Mucosa of rectum (tissue), 2 donors: ENCODE measurements at regions not wholly inside any gene's neighbourhood (a gene's known extent, or its start where the extent isn't known, plus 50 kb on each side); places are given as distances from the start of the nearest gene placed in this dataset.
"Not testable (repeated sequence)": the region's sequence is repeated elsewhere in the genome, so short reads cannot be mapped to it uniquely, and the experiment has no call there.

Experiments used
- H3K27ac ChIP-seq, 2 donors: one replicate each; pipeline ENCODE4 v1.7.0; 2013; ENCODE audit warnings: inconsistent platforms in 2 of 2, low read depth in 2 of 2, low read length in 2 of 2
- H3K27me3 ChIP-seq, 2 donors: one replicate each; pipeline ENCODE4 v1.7.0; 2013; ENCODE audit warnings: low read length in 2 of 2; ENCODE audit not compliant: control insufficient read depth in 2 of 2, insufficient read depth in 2 of 2
- H3K36me3 ChIP-seq, 2 donors: one replicate each; pipeline ENCODE4 v1.7.0; 2013; ENCODE audit warnings: low read length in 2 of 2; ENCODE audit not compliant: control insufficient read depth in 2 of 2, insufficient read depth in 2 of 2
- H3K4me1 ChIP-seq, 2 donors: one replicate each; pipeline ENCODE4 v1.7.0; 2013; ENCODE audit warnings: low read length in 2 of 2, mild to moderate bottlenecking in 1 of 2; ENCODE audit not compliant: control insufficient read depth in 2 of 2, insufficient read depth in 2 of 2
- H3K4me3 ChIP-seq, 2 donors: one replicate each; pipeline ENCODE4 v1.7.0; 2013; ENCODE audit warnings: low read length in 2 of 2
- H3K9ac ChIP-seq, 2 donors: one replicate each; pipeline ENCODE4 v1.7.0; 2013; ENCODE audit warnings: low read length in 2 of 2, low read depth in 1 of 2, mild to moderate bottlenecking in 1 of 2
- H3K9me3 ChIP-seq, 2 donors: one replicate each; pipeline ENCODE4 v1.7.0; 2013; ENCODE audit warnings: low read length in 2 of 2; ENCODE audit not compliant: control insufficient read depth in 2 of 2
- donor health status: healthy.
- donor health status: Normal muscosa, but diverticular disease.

DNA sequence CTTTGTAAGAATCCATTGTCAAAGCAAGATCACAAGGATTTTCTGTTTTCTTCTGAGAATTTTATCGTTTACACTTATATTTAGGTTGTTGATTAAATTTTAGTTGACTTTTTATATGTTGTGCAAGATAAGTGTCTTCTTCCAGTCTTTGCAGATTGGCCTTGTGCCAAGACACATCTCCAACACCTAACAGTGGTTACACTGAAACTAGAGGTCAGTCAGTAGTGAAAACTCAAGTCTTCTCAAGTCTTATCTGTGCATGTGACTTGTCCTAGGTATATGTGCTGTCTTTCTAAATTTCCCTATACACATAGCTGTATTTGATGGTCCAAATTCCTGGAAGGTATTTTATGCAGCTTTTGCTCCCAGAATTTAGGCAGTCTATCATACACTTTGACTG lies 1183.2 kb upstream of the B3GALT2 start:
- no peaks in the 10 kb centered on the region for H3K9me3 ChIP-seq
- no peak overlapping the region for H3K27ac ChIP-seq

GRCh38 chr1:194369060-194369459 lies 1182.6 kb upstream of the B3GALT2 start:
- no peaks in the 10 kb centered on the region for H3K36me3 ChIP-seq
- H3K27me3 ChIP-seq, result no peaks in the 10 kb centered on the region
- no peaks in the 10 kb centered on the region for H3K4me1 ChIP-seq
- no peak overlapping the region for H3K4me3 ChIP-seq
- no peak overlapping the region for H3K27ac ChIP-seq
- H3K9ac ChIP-seq, result no peak overlapping the region
- no peaks in the 10 kb centered on the region for H3K9me3 ChIP-seq

More for the DNA sequence above, 1183.2 kb upstream of the B3GALT2 start:
- Histone ChIP-seq H3K9ac (no peak overlapping the region), H3K27me3 (no peaks in the 10 kb centered on the region), H3K4me3 (no peak overlapping the region), H3K4me1 (no peaks in the 10 kb centered on the region), H3K36me3 (no peaks in the 10 kb centered on the region)

- Histone ChIP-seq H3K36me3 (no peaks in the 10 kb centered on the region), H3K27me3 (no peaks in the 10 kb centered on the region), H3K9me3 (no peaks in the 10 kb centered on the region), H3K4me3 (no peak overlapping the region), H3K27ac (no peak overlapping the region), H3K9ac (no peak overlapping the region), H3K4me1 (no peaks in the 10 kb centered on the region)
Observed at GRCh38 chr1:194367121-194367520, 1180.7 kb upstream of the B3GALT2 start.

DNA sequence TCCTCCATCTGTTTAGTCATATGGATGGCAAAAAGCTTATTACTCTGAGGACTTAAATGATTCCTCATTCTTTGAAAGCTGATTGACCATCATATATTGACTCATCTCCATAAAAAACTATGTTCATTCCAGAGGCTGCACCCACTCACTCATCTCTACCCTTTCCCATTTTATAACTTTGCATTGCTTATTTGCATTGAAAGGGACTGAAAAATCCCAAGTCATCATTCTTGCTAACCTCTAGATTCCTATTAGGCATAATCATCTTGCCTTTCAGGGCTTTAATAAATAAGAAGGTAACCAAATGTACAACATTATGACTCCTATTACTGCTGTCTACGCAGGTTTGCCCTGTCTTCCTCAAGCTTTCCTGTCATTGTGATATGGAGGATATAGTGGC lies 1180.3 kb upstream of the B3GALT2 start:
- no peaks in the 10 kb centered on the region for H3K27me3 ChIP-seq
- no peaks in the 10 kb centered on the region for H3K9me3 ChIP-seq
- H3K27ac ChIP-seq, result no peak overlapping the region
- H3K4me1 ChIP-seq, result no peaks in the 10 kb centered on the region
- H3K36me3 ChIP-seq, result no peaks in the 10 kb centered on the region
- no peak overlapping the region for H3K4me3 ChIP-seq
- no peak overlapping the region for H3K9ac ChIP-seq

- Histone ChIP-seq H3K9me3 (no peaks in the 10 kb centered on the region), H3K9ac (no peak overlapping the region), H3K4me1 (no peaks in the 10 kb centered on the region), H3K36me3 (no peaks in the 10 kb centered on the region), H3K4me3 (no peak overlapping the region), H3K27me3 (no peaks in the 10 kb centered on the region), H3K27ac (no peak overlapping the region)
Observed at GRCh38 chr1:194362327-194362726, 1175.9 kb upstream of the B3GALT2 start.

DNA sequence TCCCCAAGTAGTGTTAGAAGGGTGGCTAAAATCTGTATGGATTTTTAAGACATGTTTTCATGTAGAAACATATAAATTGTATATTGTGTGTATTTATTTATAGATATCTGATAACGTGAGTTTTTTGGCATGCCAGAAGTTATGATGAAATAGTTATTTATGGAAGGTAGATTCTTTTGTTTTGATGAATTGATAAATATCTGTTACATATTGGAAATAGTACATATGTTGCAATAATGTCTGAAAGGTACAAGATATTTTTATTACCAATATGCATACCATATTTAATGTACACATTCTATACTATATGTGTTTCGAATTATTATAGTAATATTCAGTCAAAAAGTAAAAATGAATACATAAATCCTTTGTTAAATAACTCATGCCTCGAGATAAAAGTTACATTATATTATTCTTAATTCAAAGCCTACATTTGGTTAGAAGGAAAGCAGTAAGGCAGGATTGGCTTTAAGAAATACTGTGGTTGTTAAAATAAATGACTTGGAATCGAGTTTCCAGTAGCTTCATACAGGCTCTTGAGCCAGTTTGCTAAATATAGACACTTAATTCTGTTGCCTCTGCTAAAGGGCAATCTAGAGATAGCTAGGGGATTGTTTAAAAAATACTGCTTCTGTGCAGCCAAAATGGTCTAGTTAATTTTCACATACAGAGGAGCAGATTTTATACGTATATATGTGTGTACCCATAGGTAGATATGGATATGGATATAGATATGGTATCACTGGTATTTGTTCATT lies 1175.1 kb upstream of the B3GALT2 start:
- H3K4me1 ChIP-seq, result no peaks in the 10 kb centered on the region
- no peak overlapping the region for H3K27ac ChIP-seq
- no peaks in the 10 kb centered on the region for H3K27me3 ChIP-seq
- no peaks in the 10 kb centered on the region for H3K9me3 ChIP-seq
- H3K9ac ChIP-seq, result no peak overlapping the region
- H3K4me3 ChIP-seq, result no peak overlapping the region
- no peaks in the 10 kb centered on the region for H3K36me3 ChIP-seq

- no peaks in the 10 kb centered on the region for H3K9me3 ChIP-seq
- H3K9ac ChIP-seq, result no peak overlapping the region
- H3K27ac ChIP-seq, result no peak overlapping the region
- no peaks in the 10 kb centered on the region for H3K27me3 ChIP-seq
- H3K36me3 ChIP-seq, result no peaks in the 10 kb centered on the region
- H3K4me1 ChIP-seq, result no peaks in the 10 kb centered on the region
- no peak overlapping the region for H3K4me3 ChIP-seq
Observed at GRCh38 chr1:194358208-194358581, 1171.8 kb upstream of the B3GALT2 start.

DNA sequence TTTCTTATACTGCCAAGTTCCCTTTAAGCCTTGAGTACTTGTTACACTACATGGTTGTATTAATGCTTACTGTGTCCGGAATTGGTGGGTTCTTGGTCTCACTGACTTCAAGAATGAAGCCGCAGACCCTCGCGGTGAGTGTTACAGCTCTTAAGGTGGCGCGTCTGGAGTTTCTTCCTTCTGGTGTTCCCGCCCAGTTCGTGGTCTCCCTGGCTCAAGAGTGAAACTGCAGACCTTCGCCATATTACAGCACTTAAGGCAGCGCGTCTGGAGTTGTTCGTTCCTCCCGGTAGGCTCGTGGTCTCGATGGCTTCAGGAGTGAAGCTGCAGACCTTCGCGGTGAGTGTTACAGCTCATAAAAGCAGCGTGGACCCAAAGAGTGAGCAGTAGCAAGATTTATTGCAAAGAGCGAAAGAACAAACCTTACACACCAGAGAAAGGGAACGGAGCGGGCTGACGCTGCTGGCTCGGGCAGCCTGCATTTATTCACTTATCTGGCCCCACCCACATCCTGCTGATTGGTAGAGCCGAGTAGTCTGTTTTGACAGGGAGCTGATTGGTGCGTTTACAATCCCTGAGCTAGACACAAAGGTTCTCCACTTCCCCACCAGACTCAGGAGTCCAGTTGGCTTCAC lies 1171.3 kb upstream of the B3GALT2 start:
- H3K4me1 ChIP-seq, H3K36me3 ChIP-seq, H3K27me3 ChIP-seq, H3K9ac ChIP-seq, H3K9me3 ChIP-seq, H3K4me3 ChIP-seq, H3K27ac ChIP-seq: not testable (repeated sequence)

DNA sequence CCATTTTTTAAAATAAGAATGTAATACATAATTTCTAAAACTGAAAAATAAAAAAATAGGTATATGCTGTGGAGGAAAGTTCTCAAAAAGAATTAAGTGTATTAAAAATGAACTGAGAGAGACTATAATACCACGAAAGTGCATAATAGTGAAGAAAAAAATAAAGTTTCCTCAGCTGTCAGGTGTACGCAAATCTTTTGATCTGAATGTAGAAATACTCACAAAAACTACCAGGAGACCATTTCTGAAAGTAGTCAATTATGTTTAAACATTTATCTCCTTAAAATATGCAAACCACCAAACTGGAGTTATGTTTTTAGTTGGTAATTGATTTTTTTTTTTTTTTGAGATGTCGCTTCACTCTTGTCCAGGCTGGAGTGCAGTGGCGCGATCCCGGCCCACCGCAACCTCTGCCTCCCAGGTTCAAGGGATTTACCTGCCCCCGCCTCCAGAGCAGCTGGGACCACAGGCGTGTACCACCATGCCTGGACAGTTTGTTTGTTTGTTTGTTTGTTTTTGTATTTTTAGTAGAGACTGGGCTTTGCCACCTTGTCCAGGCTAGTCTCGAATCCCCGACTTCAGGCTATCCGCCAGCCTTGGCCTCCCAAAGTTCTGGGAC lies 1169.2 kb upstream of the B3GALT2 start:
- H3K4me1 ChIP-seq, result no peaks in the 10 kb centered on the region

DNA sequence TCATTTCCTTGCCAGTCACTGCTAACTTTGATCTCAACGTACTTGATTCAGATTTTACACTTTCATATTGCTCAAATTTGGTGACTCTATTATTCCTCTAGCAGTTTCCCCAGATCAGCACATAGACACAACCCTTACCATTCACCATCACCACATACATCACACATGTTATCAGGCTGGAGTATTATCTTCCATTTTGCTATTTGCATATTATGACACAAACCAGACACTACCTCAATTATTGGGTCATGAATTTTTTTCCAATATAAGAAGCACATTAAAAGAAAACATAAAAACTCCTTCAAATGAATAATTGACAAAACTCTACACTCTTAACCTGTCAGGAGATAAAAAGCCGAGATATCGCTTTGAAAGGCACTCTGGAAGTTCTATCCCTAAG lies 1166.7 kb upstream of the B3GALT2 start:
- no peak overlapping the region for H3K4me3 ChIP-seq
- H3K36me3 ChIP-seq, result no peaks in the 10 kb centered on the region
- no peaks in the 10 kb centered on the region for H3K27me3 ChIP-seq
- H3K9me3 ChIP-seq, result no peaks in the 10 kb centered on the region
- no peak overlapping the region for H3K27ac ChIP-seq
- no peaks in the 10 kb centered on the region for H3K4me1 ChIP-seq
- H3K9ac ChIP-seq, result no peak overlapping the region

More for the DNA sequence above, 1169.2 kb upstream of the B3GALT2 start:
- no peak overlapping the region for H3K4me3 ChIP-seq
- H3K9me3 ChIP-seq, result no peaks in the 10 kb centered on the region
- H3K36me3 ChIP-seq, result no peaks in the 10 kb centered on the region
- no peak overlapping the region for H3K9ac ChIP-seq
- no peaks in the 10 kb centered on the region for H3K27me3 ChIP-seq
- no peak overlapping the region for H3K27ac ChIP-seq
